WTC11 (cell line): ENCODE measurements at regions not wholly inside any gene's neighbourhood (a gene's known extent, or its start where the extent isn't known, plus 50 kb on each side); places are given as distances from the start of the nearest gene placed in this dataset.

ENCODE experiments used
- NFYB ChIP-seq: sonication (generic); formaldehyde crosslinking; conservative IDR thresholded peaks from 2 replicates; pipeline ENCODE4 v1.8.0; 2022; ENCODE audit warnings: low read depth, missing genetic modification reagents
- NR2C2 ChIP-seq: sonication (generic); formaldehyde crosslinking; IDR thresholded peaks from 2 replicates; pipeline ENCODE4 v1.8.0; 2022; ENCODE audit warnings: mild to moderate bottlenecking, missing genetic modification reagents
- NR3C1 ChIP-seq: sonication (generic); formaldehyde crosslinking; conservative IDR thresholded peaks from 2 replicates; pipeline ENCODE4 v1.8.1; 2023; ENCODE audit warnings: low read depth, mild to moderate bottlenecking, missing genetic modification reagents
- RELA ChIP-seq: sonication (generic); formaldehyde crosslinking; IDR thresholded peaks from 2 replicates; pipeline ENCODE4 v1.8.1; 2022; ENCODE audit warnings: missing genetic modification reagents, mild to moderate bottlenecking, borderline replicate concordance
- SP1 ChIP-seq: sonication (generic); formaldehyde crosslinking; conservative IDR thresholded peaks from 2 replicates; pipeline ENCODE4 v1.8.1; 2022; ENCODE audit warnings: missing genetic modification reagents
- TCF7 ChIP-seq: sonication (generic); formaldehyde crosslinking; IDR thresholded peaks from 2 replicates; pipeline ENCODE4 v1.8.0; 2022; ENCODE audit warnings: mild to moderate bottlenecking, low read depth, missing genetic modification reagents, moderate library complexity
- TEAD4 ChIP-seq: sonication (generic); formaldehyde crosslinking; IDR thresholded peaks from 2 replicates; pipeline ENCODE4 v1.8.0; 2022; ENCODE audit warnings: mild to moderate bottlenecking, missing genetic modification reagents
- TP53 ChIP-seq: sonication (generic); formaldehyde crosslinking; IDR thresholded peaks from 2 replicates; pipeline ENCODE4 v1.8.1; 2023; ENCODE audit warnings: mild to moderate bottlenecking, missing genetic modification reagents
- ZNF317 ChIP-seq: sonication (generic); formaldehyde crosslinking; IDR thresholded peaks from 2 replicates; pipeline ENCODE4 v1.8.1; 2023; ENCODE audit warnings: low read depth, mild to moderate bottlenecking, moderate library complexity, missing genetic modification reagents, borderline replicate concordance
- ZNF396 ChIP-seq: fragments of 250-450 bp; sonication (Bioruptor Pico); IDR thresholded peaks from 2 replicates; pipeline ENCODE4 v1.8.0; 2021; ENCODE audit warnings: mild to moderate bottlenecking, moderate library complexity, borderline replicate concordance
- ZNF423 ChIP-seq: fragments of 250-450 bp; sonication (Bioruptor Pico); IDR thresholded peaks from 2 replicates; pipeline ENCODE4 v2.1.2; 2022; ENCODE audit warnings: mild to moderate bottlenecking, moderate library complexity
- TF ChIP-seq, protein P1 (sequence below): sonication (generic); formaldehyde crosslinking; IDR thresholded peaks from 2 replicates; pipeline ENCODE4 v1.8.0; 2022; ENCODE audit warnings: mild to moderate bottlenecking, missing genetic modification reagents
- TF ChIP-seq, protein P2 (sequence below): fragments of 200-600 bp; IDR thresholded peaks from 2 replicates; pipeline ENCODE4 v1.8.0; 2022; ENCODE audit warnings: antibody characterized with exemption
- TF ChIP-seq, protein P3 (sequence below): fragments of 250-450 bp; sonication (Bioruptor Pico); IDR thresholded peaks from 2 replicates; pipeline ENCODE4 v1.9.0; 2021; ENCODE audit warnings: mild to moderate bottlenecking, borderline replicate concordance

DNA sequence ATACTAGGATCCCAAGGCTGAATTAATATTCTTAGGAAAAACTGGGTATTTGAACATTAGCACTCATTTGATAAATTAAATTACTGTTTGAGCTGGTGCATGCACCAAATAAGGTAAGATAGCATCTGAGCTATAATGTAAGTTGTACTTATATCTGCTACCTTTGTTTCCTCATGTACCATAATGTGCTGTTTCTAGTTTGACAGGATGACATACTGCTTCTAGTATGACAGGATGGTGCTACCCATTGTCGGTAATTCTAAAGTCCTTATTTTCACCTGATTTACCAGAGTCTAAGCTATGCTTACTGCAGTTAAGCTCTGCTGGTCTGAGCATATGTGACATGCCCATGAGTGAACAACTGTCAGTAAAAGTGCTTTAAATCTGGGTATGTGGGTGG lies 1017.5 kb upstream of the IGFBP7 start:
- TF ChIP-seq ZNF317 (CRISPR knock-in tag) (no peak), NR3C1 (no peak), TP53 (CRISPR knock-in tag) (no peak), ZNF396 (CRISPR knock-in tag) (no peak), SP1 (no peak), TCF7 (CRISPR knock-in tag) (no peak), TEAD4 (no peak), ZNF423 (CRISPR knock-in tag) (no peak), RELA (no peak), NR2C2 (no peak), NFYB (CRISPR knock-in tag) (no peak)
- TF ChIP-seq, protein P1, sequence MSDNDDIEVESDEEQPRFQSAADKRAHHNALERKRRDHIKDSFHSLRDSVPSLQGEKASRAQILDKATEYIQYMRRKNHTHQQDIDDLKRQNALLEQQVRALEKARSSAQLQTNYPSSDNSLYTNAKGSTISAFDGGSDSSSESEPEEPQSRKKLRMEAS = no peak
- TF ChIP-seq, protein P2, sequence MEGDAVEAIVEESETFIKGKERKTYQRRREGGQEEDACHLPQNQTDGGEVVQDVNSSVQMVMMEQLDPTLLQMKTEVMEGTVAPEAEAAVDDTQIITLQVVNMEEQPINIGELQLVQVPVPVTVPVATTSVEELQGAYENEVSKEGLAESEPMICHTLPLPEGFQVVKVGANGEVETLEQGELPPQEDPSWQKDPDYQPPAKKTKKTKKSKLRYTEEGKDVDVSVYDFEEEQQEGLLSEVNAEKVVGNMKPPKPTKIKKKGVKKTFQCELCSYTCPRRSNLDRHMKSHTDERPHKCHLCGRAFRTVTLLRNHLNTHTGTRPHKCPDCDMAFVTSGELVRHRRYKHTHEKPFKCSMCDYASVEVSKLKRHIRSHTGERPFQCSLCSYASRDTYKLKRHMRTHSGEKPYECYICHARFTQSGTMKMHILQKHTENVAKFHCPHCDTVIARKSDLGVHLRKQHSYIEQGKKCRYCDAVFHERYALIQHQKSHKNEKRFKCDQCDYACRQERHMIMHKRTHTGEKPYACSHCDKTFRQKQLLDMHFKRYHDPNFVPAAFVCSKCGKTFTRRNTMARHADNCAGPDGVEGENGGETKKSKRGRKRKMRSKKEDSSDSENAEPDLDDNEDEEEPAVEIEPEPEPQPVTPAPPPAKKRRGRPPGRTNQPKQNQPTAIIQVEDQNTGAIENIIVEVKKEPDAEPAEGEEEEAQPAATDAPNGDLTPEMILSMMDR = no peak
- TF ChIP-seq, protein P3, sequence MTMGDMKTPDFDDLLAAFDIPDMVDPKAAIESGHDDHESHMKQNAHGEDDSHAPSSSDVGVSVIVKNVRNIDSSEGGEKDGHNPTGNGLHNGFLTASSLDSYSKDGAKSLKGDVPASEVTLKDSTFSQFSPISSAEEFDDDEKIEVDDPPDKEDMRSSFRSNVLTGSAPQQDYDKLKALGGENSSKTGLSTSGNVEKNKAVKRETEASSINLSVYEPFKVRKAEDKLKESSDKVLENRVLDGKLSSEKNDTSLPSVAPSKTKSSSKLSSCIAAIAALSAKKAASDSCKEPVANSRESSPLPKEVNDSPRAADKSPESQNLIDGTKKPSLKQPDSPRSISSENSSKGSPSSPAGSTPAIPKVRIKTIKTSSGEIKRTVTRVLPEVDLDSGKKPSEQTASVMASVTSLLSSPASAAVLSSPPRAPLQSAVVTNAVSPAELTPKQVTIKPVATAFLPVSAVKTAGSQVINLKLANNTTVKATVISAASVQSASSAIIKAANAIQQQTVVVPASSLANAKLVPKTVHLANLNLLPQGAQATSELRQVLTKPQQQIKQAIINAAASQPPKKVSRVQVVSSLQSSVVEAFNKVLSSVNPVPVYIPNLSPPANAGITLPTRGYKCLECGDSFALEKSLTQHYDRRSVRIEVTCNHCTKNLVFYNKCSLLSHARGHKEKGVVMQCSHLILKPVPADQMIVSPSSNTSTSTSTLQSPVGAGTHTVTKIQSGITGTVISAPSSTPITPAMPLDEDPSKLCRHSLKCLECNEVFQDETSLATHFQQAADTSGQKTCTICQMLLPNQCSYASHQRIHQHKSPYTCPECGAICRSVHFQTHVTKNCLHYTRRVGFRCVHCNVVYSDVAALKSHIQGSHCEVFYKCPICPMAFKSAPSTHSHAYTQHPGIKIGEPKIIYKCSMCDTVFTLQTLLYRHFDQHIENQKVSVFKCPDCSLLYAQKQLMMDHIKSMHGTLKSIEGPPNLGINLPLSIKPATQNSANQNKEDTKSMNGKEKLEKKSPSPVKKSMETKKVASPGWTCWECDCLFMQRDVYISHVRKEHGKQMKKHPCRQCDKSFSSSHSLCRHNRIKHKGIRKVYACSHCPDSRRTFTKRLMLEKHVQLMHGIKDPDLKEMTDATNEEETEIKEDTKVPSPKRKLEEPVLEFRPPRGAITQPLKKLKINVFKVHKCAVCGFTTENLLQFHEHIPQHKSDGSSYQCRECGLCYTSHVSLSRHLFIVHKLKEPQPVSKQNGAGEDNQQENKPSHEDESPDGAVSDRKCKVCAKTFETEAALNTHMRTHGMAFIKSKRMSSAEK = no peak
